CD4-positive, alpha-beta T cell treated with Interferon gamma for 1 hour (primary cell): ENCODE measurements at regions not wholly inside any gene's neighbourhood (a gene's known extent, or its start where the extent isn't known, plus 50 kb on each side); places are given as distances from the start of the nearest gene placed in this dataset.
A peak's percentile ranks its signal among the peaks of the same experiment; 100 is the strongest.

Source experiments
- DNase-seq: peaks from one replicate; pipeline ENCODE4 v3.0.0-alpha.2; 2020

DNA sequence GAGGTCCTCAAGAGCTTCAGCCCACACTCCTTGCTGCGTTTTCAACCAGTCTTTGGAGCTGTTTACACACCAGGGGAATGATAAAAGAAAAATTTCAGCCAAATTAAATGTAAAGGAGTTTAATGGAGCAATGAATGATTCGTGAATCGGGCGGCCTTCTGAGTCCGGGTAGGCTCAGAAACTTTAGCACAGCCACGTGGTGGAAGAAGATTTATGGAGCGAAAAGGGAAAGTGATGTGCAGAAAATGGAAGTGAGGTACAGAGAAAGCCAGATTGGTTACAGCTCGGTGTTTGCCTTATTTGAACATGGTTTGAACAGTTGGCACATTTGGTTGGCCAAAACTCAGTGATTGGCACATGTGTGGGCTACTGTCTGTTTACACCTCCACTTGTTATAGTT, 305.4 kb downstream of the MAF start:
- no peak for DNase-seq

- no peak for DNase-seq
These were observed 306.0 kb downstream of the MAF start for GRCh38 chr16:79294568-79294967.

DNA sequence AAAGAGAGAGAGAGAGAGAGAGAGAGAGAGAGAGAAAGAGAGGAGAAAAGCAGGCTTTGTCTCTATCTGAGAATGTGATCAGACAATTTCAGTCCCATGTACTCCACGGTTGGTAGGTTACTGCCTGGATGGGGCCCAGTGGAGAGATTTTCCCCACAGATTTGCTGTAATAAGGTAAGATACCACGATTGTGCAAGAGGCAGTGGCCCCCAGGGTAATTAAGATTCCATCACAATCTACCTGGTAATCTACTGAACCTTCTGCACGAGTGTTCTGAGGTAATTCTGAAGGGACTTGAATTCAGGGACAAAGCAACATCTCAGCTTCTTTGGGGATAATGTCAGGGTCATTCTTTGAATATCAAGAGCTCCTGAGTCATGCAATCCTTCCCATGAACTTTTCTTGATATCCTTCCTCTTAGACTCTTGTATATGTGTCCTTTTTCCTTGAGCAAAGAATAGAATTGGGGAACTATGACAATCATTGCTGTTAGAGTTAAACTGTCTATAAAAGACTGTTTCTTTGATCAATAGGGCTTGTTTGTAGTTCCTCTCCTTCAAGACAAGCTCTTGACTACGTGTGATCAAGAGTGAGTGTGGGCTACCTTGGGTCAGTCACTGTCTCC, 306.6 kb downstream of the MAF start:
- no peak for DNase-seq

DNA sequence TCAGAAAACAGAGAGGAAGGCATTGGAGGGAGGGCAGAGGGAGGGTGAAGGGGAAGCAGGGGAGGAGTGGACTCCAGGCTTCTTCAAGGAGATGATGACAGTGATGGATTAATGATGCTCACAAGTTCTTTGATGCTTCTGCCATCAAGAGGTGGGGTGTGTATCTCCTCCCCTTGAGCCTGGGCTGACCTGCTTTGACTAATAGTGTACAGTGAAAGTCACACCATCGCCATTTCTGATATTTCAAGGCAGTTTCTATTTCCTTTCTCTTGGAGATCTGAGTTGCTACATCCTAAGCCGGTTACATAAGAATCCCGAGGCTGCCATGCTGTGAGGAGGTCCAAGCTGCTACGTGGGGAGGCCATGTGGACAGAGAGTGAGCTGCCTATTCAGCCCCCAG, 312.5 kb downstream of the MAF start:
- DNase-seq = no peak

DNA sequence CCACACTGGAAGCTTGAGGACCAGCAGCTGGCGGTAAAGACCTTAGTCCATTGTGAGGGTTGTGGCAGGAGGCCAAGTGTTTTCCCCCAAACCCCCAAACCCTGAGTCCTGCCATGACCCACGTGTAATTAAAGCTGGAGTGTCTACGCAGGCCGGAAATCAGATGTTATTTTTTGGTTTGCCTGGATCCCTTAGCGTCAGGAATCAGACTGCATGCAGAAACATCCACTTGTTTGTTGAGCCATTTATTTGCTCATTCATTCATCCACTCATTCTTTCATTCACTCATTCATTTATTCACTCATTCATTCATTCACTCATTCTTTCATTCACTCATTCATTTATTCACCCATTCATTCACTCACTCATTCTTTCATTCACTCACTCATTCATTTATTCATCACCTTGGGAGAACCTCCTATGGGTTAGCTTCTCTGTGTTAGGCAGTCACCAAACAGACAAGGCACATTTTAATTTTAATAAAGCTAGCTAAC, 313.1 kb downstream of the MAF start:
- DNase-seq = no peak

- DNase-seq = peak; percentile 38
These were observed 313.7 kb downstream of the MAF start for GRCh38 chr16:79286646-79287423.

GRCh38 chr16:79284766-79285165, 315.8 kb downstream of the MAF start:
- DNase-seq = no peak

DNA sequence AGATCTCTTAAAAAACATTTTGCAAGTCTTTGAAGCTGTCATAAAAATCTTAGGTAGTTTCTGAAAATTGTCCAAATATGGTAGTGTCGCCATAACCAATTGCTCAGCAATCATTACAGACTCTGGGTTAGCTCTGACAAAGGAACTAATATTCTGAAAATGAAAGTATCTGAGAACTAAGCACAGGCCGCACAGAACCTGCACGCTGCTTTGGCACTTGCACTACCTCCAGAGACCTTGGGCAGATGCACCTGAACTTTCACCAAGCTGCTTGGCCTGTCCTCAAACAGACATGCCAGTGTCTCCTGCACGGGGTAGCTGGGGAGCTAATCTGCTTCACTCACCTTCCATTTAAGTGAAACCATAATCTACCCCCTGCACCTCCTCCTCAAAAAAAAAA, 317.0 kb downstream of the MAF start:
- peak; percentile 13 for DNase-seq

- no peak for DNase-seq
These were observed 317.7 kb downstream of the MAF start for GRCh38 chr16:79282806-79283205.

DNA sequence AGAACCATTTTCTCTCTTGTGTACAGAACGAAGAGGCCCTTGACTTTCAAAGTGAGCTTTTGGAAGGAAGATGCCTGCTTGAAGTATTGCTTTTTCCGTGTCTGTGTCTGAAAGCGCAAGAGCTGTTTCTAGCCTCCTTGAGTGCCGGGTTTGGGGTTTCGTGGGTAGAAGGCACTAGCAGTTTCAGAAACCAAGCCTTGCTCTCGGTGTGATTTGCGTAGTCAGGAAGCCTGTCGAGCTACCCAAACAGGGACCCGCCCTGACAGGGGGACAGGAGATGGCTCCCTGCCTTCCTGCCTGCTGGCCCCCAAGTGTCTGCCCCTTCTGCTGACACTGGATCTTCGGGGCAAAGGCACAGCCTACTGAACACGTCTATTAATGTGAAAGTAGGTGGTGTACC, 322.0 kb downstream of the MAF start:
- peak; percentile 53 for DNase-seq

- DNase-seq = no peak
These were observed 324.0 kb downstream of the MAF start for GRCh38 chr16:79276501-79276900.

DNA sequence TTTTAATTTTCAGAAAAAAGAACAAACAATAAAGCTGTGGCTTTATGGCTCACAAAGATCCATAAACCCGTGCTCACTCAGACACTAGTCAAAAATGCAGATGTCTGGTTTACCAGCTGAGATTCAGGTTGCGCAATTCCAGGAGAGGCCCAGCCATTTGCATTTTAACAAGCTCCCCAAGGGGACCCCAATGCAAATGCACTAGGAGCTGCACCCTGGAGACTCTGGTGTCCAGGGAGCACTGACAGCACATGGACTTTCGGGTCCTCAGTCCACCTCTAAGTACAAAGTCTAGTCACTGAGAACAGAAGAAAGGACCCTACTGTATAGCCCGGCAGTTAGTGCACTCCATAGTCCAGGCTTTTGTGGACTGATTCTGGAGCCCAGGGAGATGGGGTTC, 326.3 kb downstream of the MAF start:
- DNase-seq = no peak

DNA sequence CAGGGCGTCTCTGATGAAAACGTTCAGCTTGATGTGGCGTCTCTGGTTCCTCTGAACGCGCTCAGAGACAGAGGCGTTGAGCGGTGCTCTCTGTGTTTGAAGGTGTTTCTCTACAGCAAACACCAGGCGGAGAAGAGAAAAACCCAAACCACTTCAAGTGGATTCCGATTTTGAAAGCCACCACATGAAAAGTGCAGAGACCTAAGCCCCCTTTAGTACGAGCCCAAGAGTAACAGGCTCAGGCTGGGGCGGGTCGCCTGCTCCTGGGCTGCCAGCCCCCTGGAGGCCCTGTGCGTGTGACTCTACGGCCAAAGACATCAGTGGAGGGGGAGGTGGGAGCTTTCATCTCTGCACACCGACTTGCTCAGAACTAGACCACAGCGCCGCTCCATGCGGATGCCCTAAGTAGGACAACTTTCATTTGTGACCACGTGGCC, 328.4 kb downstream of the MAF start:
- peak; percentile 37 for DNase-seq

GRCh38 chr16:79271583-79271982, 329.0 kb downstream of the MAF start:
- DNase-seq = no peak

GRCh38 chr16:79270011-79270410, 330.5 kb downstream of the MAF start:
- no peak for DNase-seq

- peak; percentile 16 for DNase-seq
These were observed 331.2 kb downstream of the MAF start for GRCh38 chr16:79269211-79269863.

- DNase-seq = no peak
These were observed 332.8 kb downstream of the MAF start for GRCh38 chr16:79267781-79268180.

DNA sequence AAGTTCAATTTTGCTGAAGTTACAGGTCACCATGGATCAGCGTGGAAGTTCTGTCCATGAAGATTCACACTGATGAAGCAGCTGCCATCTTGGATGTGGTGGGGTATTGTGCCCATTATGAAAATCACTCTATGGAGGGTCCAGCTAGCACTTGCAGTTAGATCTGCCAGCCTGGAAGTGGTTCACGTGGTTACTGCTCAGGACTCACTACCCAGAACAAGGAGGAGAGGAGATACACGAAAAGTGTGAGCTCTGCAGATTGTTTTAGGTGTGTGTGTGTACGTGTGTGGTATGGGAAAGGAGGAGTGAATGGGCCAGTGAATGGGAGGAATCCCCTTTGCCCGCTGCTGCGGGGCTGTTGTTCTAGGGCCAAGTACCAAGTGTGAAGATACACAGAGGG, 333.4 kb downstream of the MAF start:
- DNase-seq = no peak

DNA sequence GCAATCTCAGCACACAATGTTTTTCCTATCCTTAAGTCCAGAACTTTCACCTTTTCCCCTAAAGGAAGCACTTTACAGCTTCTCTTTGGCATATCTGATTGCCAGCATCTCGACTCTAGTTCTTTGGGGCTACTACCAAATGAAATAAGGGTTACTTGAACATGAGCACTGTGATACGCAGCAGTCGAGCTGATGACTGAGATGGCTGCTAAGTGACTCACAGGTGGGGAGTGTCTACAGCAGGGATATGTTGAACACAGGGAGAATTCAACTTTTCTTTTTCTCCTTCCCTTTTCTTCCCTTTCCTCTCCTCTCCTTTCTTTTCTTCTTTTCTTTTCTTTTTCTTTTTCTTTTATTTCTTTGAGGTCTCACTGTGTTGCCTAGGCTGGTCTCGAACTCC, 334.8 kb downstream of the MAF start:
- no peak for DNase-seq

DNA sequence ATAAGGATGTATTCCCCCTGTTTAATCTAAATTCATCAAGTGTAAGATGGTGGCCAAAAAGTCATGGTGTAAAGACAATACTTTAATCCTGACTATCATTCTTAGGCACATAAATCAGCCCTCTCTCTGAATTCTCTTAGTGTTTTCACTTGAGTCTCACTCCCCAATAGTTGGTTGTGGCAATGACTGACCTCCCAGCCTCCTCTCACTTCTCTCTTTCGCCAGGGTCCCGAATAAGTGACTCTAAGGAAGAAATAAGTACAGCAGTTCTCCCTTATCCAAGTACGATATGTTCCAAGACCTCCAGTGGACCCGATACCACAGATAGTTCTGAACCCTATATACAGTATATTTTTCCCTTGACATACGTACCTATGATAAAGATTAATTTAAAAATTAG, 335.3 kb downstream of the MAF start:
- DNase-seq = no peak

- DNase-seq = no peak
These were observed 336.1 kb downstream of the MAF start for GRCh38 chr16:79264237-79265109.

- DNase-seq = no peak
These were observed 337.1 kb downstream of the MAF start for GRCh38 chr16:79263425-79263824.
